DND-41 (cell line): ENCODE measurements at regions not wholly inside any gene's neighbourhood (a gene's known extent, or its start where the extent isn't known, plus 50 kb on each side); places are given as distances from the start of the nearest gene placed in this dataset.

ENCODE experiments used
- EZH2 ChIP-seq: IDR thresholded peaks from 3 replicates; pipeline ENCODE4 v1.6.1; 2012; ENCODE audit warnings: borderline replicate concordance, low read depth, mild to moderate bottlenecking, moderate library complexity, low read length, inconsistent platforms; ENCODE audit not compliant: severe bottlenecking
- TF ChIP-seq, protein P1 (sequence below): IDR thresholded peaks from 2 replicates; pipeline ENCODE4 v1.5.1; 2012; ENCODE audit warnings: borderline replicate concordance, low read length, moderate library complexity, mild to moderate bottlenecking; ENCODE audit not compliant: poor library complexity, severe bottlenecking; ENCODE audit errors: extremely low read depth

DNA sequence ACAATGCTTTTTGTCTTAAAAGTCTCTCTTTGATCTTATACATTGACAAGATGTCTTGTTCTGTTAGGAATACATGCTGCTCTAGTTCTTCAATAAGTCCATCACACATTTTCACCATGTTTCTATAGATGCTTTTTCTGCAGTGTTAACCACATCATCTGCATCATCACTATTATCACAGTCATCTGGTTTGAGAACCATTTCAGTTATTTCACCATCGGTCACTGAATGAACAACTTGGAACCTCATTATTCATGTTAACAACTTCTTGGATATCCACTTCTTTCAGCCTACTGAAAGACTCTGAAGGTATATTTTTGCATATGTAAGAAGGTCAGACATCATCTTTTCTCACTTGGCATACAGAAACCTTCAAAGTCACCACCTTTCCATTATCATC is 975.2 kb downstream of the STIM2 start:
- TF ChIP-seq, protein P1, sequence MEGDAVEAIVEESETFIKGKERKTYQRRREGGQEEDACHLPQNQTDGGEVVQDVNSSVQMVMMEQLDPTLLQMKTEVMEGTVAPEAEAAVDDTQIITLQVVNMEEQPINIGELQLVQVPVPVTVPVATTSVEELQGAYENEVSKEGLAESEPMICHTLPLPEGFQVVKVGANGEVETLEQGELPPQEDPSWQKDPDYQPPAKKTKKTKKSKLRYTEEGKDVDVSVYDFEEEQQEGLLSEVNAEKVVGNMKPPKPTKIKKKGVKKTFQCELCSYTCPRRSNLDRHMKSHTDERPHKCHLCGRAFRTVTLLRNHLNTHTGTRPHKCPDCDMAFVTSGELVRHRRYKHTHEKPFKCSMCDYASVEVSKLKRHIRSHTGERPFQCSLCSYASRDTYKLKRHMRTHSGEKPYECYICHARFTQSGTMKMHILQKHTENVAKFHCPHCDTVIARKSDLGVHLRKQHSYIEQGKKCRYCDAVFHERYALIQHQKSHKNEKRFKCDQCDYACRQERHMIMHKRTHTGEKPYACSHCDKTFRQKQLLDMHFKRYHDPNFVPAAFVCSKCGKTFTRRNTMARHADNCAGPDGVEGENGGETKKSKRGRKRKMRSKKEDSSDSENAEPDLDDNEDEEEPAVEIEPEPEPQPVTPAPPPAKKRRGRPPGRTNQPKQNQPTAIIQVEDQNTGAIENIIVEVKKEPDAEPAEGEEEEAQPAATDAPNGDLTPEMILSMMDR = no peak
- TF ChIP-seq EZH2 = no peak
